ENCODE measurements at regions not wholly inside any gene's neighbourhood (a gene's known extent, or its start where the extent isn't known, plus 50 kb on each side); places are given as distances from the start of the nearest gene placed in this dataset.

GRCh38 chr5:174668349-174668748, 56.0 kb upstream of the MSX2 start:
- TF ChIP-seq, protein P1, sequence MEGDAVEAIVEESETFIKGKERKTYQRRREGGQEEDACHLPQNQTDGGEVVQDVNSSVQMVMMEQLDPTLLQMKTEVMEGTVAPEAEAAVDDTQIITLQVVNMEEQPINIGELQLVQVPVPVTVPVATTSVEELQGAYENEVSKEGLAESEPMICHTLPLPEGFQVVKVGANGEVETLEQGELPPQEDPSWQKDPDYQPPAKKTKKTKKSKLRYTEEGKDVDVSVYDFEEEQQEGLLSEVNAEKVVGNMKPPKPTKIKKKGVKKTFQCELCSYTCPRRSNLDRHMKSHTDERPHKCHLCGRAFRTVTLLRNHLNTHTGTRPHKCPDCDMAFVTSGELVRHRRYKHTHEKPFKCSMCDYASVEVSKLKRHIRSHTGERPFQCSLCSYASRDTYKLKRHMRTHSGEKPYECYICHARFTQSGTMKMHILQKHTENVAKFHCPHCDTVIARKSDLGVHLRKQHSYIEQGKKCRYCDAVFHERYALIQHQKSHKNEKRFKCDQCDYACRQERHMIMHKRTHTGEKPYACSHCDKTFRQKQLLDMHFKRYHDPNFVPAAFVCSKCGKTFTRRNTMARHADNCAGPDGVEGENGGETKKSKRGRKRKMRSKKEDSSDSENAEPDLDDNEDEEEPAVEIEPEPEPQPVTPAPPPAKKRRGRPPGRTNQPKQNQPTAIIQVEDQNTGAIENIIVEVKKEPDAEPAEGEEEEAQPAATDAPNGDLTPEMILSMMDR (conservative IDR thresholded peaks at IDR 0.05 in 1 of 2, IDR thresholded peaks at IDR 0.05 in 1 of 2; ENCODE audit: extremely low read depth in 1 of 2, insufficient read depth in 1 of 2, low read depth in 1 of 2, low read length in 2 of 2) = no peak
- TF ChIP-seq EZH2 (IDR thresholded peaks at IDR 0.05; ENCODE audit: borderline replicate concordance, low read length) = no peak

All from mammary epithelial cell (primary cell).